ENCODE measurements at regions not wholly inside any gene's neighbourhood (a gene's known extent, or its start where the extent isn't known, plus 50 kb on each side); places are given as distances from the start of the nearest gene placed in this dataset.

DNA sequence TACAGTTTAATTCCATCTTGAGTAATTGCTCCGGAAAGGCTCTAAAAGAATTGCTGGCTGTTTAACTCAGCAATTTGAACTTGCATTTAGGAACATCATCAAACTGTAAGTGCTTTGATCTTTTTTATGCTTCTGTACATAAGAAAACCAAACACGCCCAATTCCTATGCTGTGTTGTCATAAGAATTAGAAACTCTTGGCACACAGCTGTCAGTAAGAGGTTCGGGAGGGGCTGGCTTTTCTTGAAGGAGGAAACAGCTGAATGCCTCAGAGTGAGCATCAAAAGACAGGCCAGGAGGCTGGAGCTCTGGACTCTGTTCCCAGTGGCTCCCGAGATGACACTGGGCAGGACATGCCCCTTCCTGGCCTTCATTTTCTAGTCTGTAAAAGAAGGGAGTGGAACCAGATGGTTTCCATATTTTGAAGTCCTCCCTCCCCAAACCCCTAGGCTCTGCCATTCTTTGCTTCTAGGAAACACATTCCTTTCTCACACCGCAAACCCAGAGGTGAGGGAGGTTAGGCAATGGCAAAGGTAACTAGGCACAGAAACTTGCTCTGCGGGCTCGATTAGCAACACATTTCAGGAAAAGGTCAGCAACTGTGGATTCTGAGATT is 73.7 kb upstream of the DLG1 start:
- H3K36me3 ChIP-seq: no peaks in the 10 kb centered on the region
- TF ChIP-seq, protein P1, sequence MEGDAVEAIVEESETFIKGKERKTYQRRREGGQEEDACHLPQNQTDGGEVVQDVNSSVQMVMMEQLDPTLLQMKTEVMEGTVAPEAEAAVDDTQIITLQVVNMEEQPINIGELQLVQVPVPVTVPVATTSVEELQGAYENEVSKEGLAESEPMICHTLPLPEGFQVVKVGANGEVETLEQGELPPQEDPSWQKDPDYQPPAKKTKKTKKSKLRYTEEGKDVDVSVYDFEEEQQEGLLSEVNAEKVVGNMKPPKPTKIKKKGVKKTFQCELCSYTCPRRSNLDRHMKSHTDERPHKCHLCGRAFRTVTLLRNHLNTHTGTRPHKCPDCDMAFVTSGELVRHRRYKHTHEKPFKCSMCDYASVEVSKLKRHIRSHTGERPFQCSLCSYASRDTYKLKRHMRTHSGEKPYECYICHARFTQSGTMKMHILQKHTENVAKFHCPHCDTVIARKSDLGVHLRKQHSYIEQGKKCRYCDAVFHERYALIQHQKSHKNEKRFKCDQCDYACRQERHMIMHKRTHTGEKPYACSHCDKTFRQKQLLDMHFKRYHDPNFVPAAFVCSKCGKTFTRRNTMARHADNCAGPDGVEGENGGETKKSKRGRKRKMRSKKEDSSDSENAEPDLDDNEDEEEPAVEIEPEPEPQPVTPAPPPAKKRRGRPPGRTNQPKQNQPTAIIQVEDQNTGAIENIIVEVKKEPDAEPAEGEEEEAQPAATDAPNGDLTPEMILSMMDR (IDR thresholded peaks at IDR 0.05; ENCODE audit: low read depth, low read length): no peak
- DNase-seq: no peak
- no peak overlapping the region for H3K4me3 ChIP-seq (ENCODE audit: low read depth, low read length)
- peaks cover 10% of the 10 kb centered on the region for H3K4me1 ChIP-seq
- H3K27me3 ChIP-seq: no peaks in the 10 kb centered on the region
- no peaks in the 10 kb centered on the region for H3K9me3 ChIP-seq

DNA sequence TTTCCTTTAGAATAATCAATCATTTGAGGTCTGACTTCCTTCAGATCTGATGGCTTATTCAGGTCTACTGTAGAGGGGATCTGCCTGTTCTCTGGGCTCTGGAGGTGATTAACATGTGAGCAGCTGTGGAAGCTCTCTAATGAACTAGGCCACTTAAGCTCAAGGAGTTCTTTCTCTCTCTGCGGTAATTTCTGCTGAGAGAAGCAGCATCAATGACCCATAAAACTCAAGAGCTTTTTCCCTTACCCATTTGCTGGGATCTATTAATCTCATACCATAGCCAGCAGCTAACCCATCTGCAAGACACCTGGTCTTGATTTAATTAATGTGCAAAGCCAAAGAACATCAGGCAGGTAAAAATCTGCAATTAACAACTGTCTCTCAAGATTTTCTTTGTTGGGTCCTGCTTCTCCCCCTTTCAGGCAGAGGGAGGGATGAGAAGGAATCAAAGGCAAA is 73.2 kb upstream of the DLG1 start:
- Histone ChIP-seq H3K27me3 (no peaks in the 10 kb centered on the region), H3K4me1 (peaks cover 10% of the 10 kb centered on the region), H3K36me3 (no peaks in the 10 kb centered on the region), H3K9me3 (no peaks in the 10 kb centered on the region), H3K4me3 (ENCODE audit: low read depth, low read length) (no peak overlapping the region)
- TF ChIP-seq, protein P1 (IDR thresholded peaks at IDR 0.05; ENCODE audit: low read depth, low read length): no peak
- no peak for DNase-seq

DNA sequence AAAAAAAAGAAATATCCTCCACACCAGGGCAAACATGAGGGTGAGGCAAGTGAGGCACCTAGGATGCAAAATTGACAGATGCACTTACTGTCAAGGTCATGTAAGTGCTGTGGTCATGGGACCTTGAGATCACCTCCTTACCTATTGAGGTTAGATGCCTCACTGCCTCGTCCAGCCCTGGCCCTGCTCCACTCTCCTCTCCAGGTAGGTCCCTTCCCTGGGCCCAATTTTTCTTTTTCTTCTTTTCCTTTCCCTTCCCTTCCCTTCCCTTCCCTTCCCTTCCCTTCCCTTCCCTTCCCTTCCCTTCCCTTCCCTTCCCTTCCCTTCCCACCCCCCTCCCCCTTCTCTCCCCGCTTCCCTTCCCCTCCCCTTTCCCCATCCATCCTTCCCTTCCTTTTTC is 71.1 kb upstream of the DLG1 start:
- TF ChIP-seq, protein P1 (IDR thresholded peaks at IDR 0.05; ENCODE audit: low read depth, low read length): no peak
- no peak overlapping the region for H3K4me3 ChIP-seq (ENCODE audit: low read depth, low read length)
- H3K27me3 ChIP-seq: no peaks in the 10 kb centered on the region
- H3K36me3 ChIP-seq: no peaks in the 10 kb centered on the region
- DNase-seq: no peak
- peaks cover 10% of the 10 kb centered on the region for H3K4me1 ChIP-seq
- no peaks in the 10 kb centered on the region for H3K9me3 ChIP-seq

DNA sequence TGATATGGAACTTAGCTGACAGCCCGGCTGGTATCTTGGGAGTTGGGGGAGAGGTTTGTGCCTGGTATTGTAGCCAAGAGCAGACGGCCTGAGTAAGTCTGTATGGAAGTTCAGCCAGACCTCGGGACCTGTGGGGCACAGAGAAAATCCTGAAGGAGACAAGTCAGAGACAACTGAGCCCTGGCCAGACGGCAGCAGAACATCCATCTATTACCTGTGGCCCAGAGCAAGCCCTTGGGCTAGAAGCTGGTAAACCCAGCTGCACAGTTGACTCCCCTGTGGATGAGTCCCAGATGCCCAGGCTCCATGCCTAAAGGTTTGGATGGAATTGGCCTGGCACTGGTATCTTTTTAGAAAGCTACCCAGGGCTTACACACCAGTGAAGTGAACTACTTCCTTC is 70.4 kb upstream of the DLG1 start:
- H3K4me1 ChIP-seq: peaks cover 10% of the 10 kb centered on the region
- no peaks in the 10 kb centered on the region for H3K36me3 ChIP-seq
- H3K9me3 ChIP-seq: no peaks in the 10 kb centered on the region
- TF ChIP-seq, protein P1 (IDR thresholded peaks at IDR 0.05; ENCODE audit: low read depth, low read length): no peak
- no peak overlapping the region for H3K4me3 ChIP-seq (ENCODE audit: low read depth, low read length)
- DNase-seq: no peak
- H3K27me3 ChIP-seq: no peaks in the 10 kb centered on the region

DNA sequence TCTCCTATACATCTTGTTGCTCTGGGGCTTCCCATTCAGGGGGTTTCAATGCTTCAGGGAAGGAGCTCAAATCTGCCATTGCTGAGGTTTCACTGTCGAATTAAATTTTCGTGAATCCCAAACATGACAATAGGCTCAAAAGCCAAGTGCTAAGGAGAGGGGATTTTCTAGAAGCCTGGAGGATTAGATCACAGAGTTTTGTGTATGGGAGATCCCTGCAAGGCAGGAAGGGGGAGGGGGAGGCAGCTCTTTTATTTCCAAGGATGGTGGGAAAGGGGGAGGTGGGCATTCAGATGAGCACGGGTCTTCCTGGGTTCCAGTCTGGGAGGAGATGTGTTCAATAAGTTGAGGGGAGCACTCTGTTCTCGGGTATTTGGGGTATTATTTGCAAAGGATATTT is 69.9 kb upstream of the DLG1 start:
- no peaks in the 10 kb centered on the region for H3K27me3 ChIP-seq
- no peaks in the 10 kb centered on the region for H3K36me3 ChIP-seq
- H3K9me3 ChIP-seq: no peaks in the 10 kb centered on the region
- no peak for DNase-seq
- peaks cover 10% of the 10 kb centered on the region for H3K4me1 ChIP-seq
- TF ChIP-seq, protein P1 (IDR thresholded peaks at IDR 0.05; ENCODE audit: low read depth, low read length): no peak
- H3K4me3 ChIP-seq (ENCODE audit: low read depth, low read length): no peak overlapping the region

DNA sequence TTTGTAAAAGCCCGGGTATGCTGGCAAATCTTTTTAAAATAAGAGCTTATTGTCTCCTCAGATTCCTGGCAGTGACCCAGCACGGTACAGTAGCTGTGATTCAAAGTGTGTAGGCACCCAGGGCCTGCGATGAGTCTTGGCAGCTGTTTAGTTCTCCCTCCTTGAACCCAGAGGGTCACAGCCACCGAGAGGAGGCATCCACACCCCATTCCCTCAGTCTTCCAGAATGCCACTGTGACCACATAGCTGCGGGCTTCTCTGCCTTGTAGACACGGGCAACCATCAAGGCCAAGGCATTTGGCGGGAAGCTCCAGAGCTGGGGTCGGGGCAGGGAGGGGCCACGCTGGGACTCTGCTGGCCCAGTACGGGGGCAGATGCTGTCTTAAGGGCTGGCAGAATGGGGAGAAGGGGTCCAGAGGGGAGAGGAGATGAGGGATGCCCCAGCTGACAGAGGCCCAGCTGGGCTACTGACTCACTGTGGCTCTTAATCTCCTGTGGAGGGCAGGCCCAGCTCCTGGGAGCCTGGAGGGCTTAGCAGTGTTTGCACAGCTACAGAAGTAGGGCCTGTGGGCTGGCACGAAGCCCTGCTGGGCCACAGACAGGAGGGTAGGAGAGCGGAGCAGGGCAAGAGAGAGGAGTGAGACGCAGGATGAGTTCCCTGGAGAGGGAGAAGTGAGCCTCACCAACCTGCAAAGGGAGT is 68.8 kb upstream of the DLG1 start:
- no peaks in the 10 kb centered on the region for H3K36me3 ChIP-seq
- DNase-seq: peak; percentile 27
- H3K27me3 ChIP-seq: no peaks in the 10 kb centered on the region
- H3K4me1 ChIP-seq: peaks cover 10% of the 10 kb centered on the region
- TF ChIP-seq, protein P1 (IDR thresholded peaks at IDR 0.05; ENCODE audit: low read depth, low read length): no peak
- no peak overlapping the region for H3K4me3 ChIP-seq (ENCODE audit: low read depth, low read length)
- no peaks in the 10 kb centered on the region for H3K9me3 ChIP-seq
